Trophoblast cell (in vitro differentiated cells and primary cell): ENCODE measurements at regions not wholly inside any gene's neighbourhood (a gene's known extent, or its start where the extent isn't known, plus 50 kb on each side); places are given as distances from the start of the nearest gene placed in this dataset.

Source experiments
- DNase-seq, 2 donors: peaks; one replicate each; pipeline ENCODE4 v3.0.0-alpha.2; 2016
- H2AFZ ChIP-seq: 2 replicates; pipeline ENCODE4 v1.6.1; 2013; ENCODE audit warnings: low read length, moderate library complexity, mild to moderate bottlenecking; ENCODE audit not compliant: insufficient read depth, poor library complexity
- H2AK5ac ChIP-seq: 2 replicates; pipeline ENCODE4 v1.6.1; 2013; ENCODE audit warnings: mild to moderate bottlenecking, low read length
- H2BK120ac ChIP-seq: 2 replicates; pipeline ENCODE4 v1.6.1; 2013; ENCODE audit warnings: low read length, mild to moderate bottlenecking, moderate library complexity; ENCODE audit not compliant: insufficient read depth, poor library complexity
- H2BK12ac ChIP-seq: 2 replicates; pipeline ENCODE4 v1.6.1; 2013; ENCODE audit warnings: mild to moderate bottlenecking, low read length, moderate library complexity
- H2BK5ac ChIP-seq: 2 replicates; pipeline ENCODE4 v1.6.1; 2013; ENCODE audit warnings: low read length, low read depth, moderate library complexity, mild to moderate bottlenecking; ENCODE audit not compliant: poor library complexity
- H3K14ac ChIP-seq: 2 replicates; pipeline ENCODE4 v1.6.1; 2013; ENCODE audit warnings: mild to moderate bottlenecking, low read length
- H3K18ac ChIP-seq: 2 replicates; pipeline ENCODE4 v1.6.1; 2013; ENCODE audit warnings: mild to moderate bottlenecking, low read length
- H3K23ac ChIP-seq: 2 replicates; pipeline ENCODE4 v1.6.1; 2013; ENCODE audit warnings: low read length
- H3K27ac ChIP-seq: 2 replicates; pipeline ENCODE4 v1.5.1; 2013; ENCODE audit warnings: low read depth, mild to moderate bottlenecking, inconsistent platforms, low read length, moderate library complexity
- H3K27me3 ChIP-seq: 2 replicates; pipeline ENCODE4 v1.6.1; 2013; ENCODE audit warnings: inconsistent platforms, mild to moderate bottlenecking, low read length, moderate library complexity; ENCODE audit not compliant: insufficient read depth
- H3K36me3 ChIP-seq, 2 experiments: 1 replicate in 1 of 2; 2 replicates in 1 of 2; pipeline ENCODE4 v1.6.1; 2013; ENCODE audit warnings: low read length in 2 of 2, mild to moderate bottlenecking in 2 of 2, moderate library complexity in 1 of 2; ENCODE audit not compliant: insufficient read depth in 2 of 2, control insufficient read depth in 1 of 2
- H3K4ac ChIP-seq: 2 replicates; pipeline ENCODE4 v1.6.1; 2013; ENCODE audit warnings: low read depth, mild to moderate bottlenecking, low read length, moderate library complexity
- H3K4me1 ChIP-seq, 2 experiments: 1 replicate in 1 of 2; 2 replicates in 1 of 2; pipeline ENCODE4 v1.6.1; 2013; ENCODE audit warnings: low read length in 2 of 2, mild to moderate bottlenecking in 2 of 2, moderate library complexity in 1 of 2; ENCODE audit not compliant: insufficient read depth in 2 of 2, control insufficient read depth in 1 of 2
- H3K4me2 ChIP-seq: 2 replicates; pipeline ENCODE4 v1.6.1; 2013; ENCODE audit warnings: inconsistent platforms, mild to moderate bottlenecking, low read length, moderate library complexity
- H3K4me3 ChIP-seq: 2 replicates; pipeline ENCODE4 v1.5.1; 2013; ENCODE audit warnings: mild to moderate bottlenecking, low read depth, low read length, inconsistent platforms
- H3K79me1 ChIP-seq: one replicate; pipeline ENCODE4 v1.6.1; 2013; ENCODE audit warnings: low read length
- H3K79me2 ChIP-seq: 2 replicates; pipeline ENCODE4 v1.6.1; 2013; ENCODE audit warnings: low read length, mild to moderate bottlenecking; ENCODE audit not compliant: control insufficient read depth, insufficient read depth, poor library complexity
- H3K9ac ChIP-seq: 2 replicates; pipeline ENCODE4 v1.6.1; 2013; ENCODE audit warnings: mild to moderate bottlenecking, low read length
- H3K9me3 ChIP-seq: 2 replicates; pipeline ENCODE4 v1.6.1; 2013; ENCODE audit warnings: low read depth, mild to moderate bottlenecking, control low read depth, inconsistent platforms, low read length; ENCODE audit not compliant: insufficient read depth
- H4K12ac ChIP-seq: 2 replicates; pipeline ENCODE4 v1.6.1; 2013; ENCODE audit warnings: low read depth, mild to moderate bottlenecking, low read length, moderate library complexity
- H4K8ac ChIP-seq: 2 replicates; pipeline ENCODE4 v1.6.1; 2013; ENCODE audit warnings: low read depth, mild to moderate bottlenecking, low read length, moderate library complexity
- H4K91ac ChIP-seq: one replicate; pipeline ENCODE4 v1.6.1; 2013; ENCODE audit warnings: low read depth, mild to moderate bottlenecking, low read length, moderate library complexity
- WGBS: extraction: QIAGEN DNeasy Blood & Tissue Kit; methylation state at CpG from one replicate; pipeline ENCODE4 v1.1.7; 2013; ENCODE audit warnings: missing lambda C conversion rate; ENCODE audit not compliant: insufficient read length, insufficient coverage; ENCODE audit errors: extremely low coverage; 5-methylcytosine and 5-hydroxymethylcytosine counted together

DNA sequence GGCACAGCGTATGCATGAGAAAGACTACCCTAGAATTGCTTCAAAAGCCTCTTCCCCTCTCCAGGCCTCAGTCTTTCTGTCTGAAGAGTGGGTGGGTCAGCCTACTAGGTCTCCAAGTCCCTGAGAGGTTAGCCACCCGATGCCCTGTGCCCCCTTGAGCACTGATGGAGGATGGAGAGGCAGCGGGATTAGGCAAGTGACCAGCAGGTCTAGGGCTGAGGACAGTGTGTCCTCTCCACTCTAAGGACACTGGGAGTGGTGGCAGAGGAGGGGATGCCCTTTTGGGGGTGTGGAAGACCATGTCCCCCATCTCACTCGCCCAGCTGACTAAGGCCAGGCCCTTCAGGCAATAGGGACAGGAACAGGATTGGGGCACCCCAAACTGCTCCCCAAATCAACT is 72.2 kb upstream of the WNT11 start:
- Histone ChIP-seq H2BK5ac (no peak overlapping the region), H4K91ac (no peak overlapping the region), H3K79me2 (no peaks in the 10 kb centered on the region), H2AFZ (no peak overlapping the region), H3K27me3 (no peaks in the 10 kb centered on the region), H2BK12ac (no peak overlapping the region), H3K27ac (no peak overlapping the region), H3K4me1 (no peaks in the 10 kb centered on the region), H3K18ac (no peak overlapping the region), H3K9me3 (peaks cover 4% of the 10 kb centered on the region), H4K8ac (no peak overlapping the region), H3K79me1 (no peaks in the 10 kb centered on the region), H2AK5ac (no peak overlapping the region), H3K4me3 (no peak overlapping the region), H2BK120ac (no peak overlapping the region), H3K14ac (no peak overlapping the region), H3K36me3 (no peaks in the 10 kb centered on the region), H3K23ac (no peak overlapping the region), H3K4me2 (no peak overlapping the region), H4K12ac (no peak overlapping the region), H3K9ac (no peak overlapping the region), H3K4ac (no peak overlapping the region)
- no peak for DNase-seq
- WGBS = no CpG with 5 or more reads among the region's 4 CpGs

DNA sequence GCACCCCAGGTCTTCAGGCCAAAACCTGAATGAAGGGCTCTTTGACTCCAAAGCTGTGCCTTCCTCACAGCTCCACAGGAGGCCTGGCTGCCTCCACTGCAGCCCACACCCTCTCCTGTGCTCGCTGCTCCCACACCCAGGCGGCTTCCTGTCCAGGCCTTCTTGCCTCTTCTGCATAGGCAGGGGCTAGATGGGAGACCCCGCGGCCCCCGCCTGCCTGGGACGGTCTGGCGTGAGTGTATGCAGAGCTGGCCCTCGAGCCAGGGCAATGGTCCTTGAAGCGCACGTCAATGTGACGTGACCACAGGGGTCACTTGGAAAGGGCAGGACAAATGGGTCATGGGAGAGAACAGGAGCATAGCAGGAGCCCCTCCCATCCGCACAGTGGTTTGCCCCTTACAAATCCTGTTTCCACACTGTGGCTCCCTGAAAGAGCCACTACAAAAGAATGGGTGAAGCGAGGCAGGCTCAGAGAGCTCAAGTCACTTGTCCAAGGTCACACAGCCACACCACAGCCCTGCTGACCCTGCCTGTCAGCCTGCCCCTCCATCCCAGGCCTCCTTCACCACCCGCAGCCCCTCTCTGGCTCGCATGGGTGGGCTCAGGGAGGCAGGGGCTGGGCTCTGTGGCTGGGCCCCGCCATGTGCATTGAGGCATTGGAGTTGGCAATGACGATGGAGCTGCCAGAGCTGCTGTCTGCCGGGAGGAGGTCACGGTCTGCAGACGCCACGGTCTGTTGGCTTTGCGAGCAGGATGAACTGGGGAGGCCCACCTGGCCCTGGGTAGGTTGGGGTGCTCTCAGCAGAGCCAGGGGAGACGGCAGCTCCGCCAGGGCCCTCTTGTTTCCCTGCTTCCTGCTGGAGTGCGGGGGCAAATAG is 71.2 kb upstream of the WNT11 start:
- no peaks in the 10 kb centered on the region for H3K79me1 ChIP-seq
- H3K4ac ChIP-seq = no peak overlapping the region
- no peak overlapping the region for H2BK5ac ChIP-seq
- no peak overlapping the region for H2AK5ac ChIP-seq
- no peak overlapping the region for H2BK120ac ChIP-seq
- H3K79me2 ChIP-seq = no peaks in the 10 kb centered on the region
- no peak overlapping the region for H2BK12ac ChIP-seq
- no peak overlapping the region for H3K23ac ChIP-seq
- no peak overlapping the region for H4K91ac ChIP-seq
- H3K9me3 ChIP-seq = peaks cover 4% of the 10 kb centered on the region
- no peak overlapping the region for H3K9ac ChIP-seq
- no peak overlapping the region for H3K27ac ChIP-seq
- no CpG with 5 or more reads among the region's 25 CpGs for WGBS
- H3K36me3 ChIP-seq = no peaks in the 10 kb centered on the region
- no peak overlapping the region for H3K14ac ChIP-seq
- H3K4me3 ChIP-seq = no peak overlapping the region
- no peak overlapping the region for H3K4me2 ChIP-seq
- no peak overlapping the region for H4K8ac ChIP-seq
- H3K4me1 ChIP-seq = no peaks in the 10 kb centered on the region
- H3K27me3 ChIP-seq = no peaks in the 10 kb centered on the region
- H3K18ac ChIP-seq = no peak overlapping the region
- no peak overlapping the region for H4K12ac ChIP-seq
- no peak for DNase-seq
- H2AFZ ChIP-seq = no peak overlapping the region

DNA sequence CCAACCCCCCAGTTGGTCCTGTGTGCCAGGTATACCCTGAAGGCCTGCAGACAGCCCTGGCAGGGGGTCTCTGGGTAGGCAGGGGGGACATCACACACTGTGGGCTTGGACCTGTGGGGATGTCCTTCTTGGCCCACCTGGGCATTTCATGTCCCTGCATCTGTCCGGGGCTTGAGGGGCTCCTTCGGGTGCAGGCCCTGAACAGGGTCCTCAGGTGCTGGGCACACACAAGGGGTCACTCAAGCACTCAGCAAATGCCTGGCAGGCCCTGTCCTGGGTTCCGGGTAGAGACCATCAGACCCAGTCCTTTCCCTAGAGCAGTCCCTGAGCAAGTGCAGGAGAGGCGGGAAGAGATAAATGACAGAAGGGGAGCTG is 70.5 kb upstream of the WNT11 start:
- Histone ChIP-seq H3K4me2 (no peak overlapping the region), H3K4me3 (no peak overlapping the region), H3K23ac (no peak overlapping the region), H2BK12ac (no peak overlapping the region), H2BK5ac (no peak overlapping the region), H2AK5ac (no peak overlapping the region), H3K79me1 (no peaks in the 10 kb centered on the region), H3K27ac (no peak overlapping the region), H4K91ac (no peak overlapping the region), H3K4ac (no peak overlapping the region), H3K14ac (no peak overlapping the region), H3K4me1 (no peaks in the 10 kb centered on the region), H4K8ac (no peak overlapping the region), H3K9me3 (peaks cover 4% of the 10 kb centered on the region), H2AFZ (no peak overlapping the region), H3K18ac (no peak overlapping the region), H4K12ac (no peak overlapping the region), H2BK120ac (no peak overlapping the region), H3K27me3 (no peaks in the 10 kb centered on the region), H3K79me2 (no peaks in the 10 kb centered on the region), H3K9ac (no peak overlapping the region), H3K36me3 (no peaks in the 10 kb centered on the region)
- WGBS = no CpG with 5 or more reads among the region's 4 CpGs
- no peak for DNase-seq

GRCh38 chr11:76276046-76276780 is 69.9 kb upstream of the WNT11 start:
- DNase-seq = no peak
- H4K8ac ChIP-seq = no peak overlapping the region
- peaks cover 4% of the 10 kb centered on the region for H3K9me3 ChIP-seq
- H4K12ac ChIP-seq = no peak overlapping the region
- no peak overlapping the region for H3K27ac ChIP-seq
- H3K27me3 ChIP-seq = no peaks in the 10 kb centered on the region
- H3K4me1 ChIP-seq = no peaks in the 10 kb centered on the region
- no peak overlapping the region for H2AFZ ChIP-seq
- no peak overlapping the region for H3K4ac ChIP-seq
- H3K9ac ChIP-seq = no peak overlapping the region
- no peaks in the 10 kb centered on the region for H3K79me1 ChIP-seq
- no peak overlapping the region for H2BK5ac ChIP-seq
- no CpG with 5 or more reads among the region's 9 CpGs for WGBS
- H2BK12ac ChIP-seq = no peak overlapping the region
- no peak overlapping the region for H3K14ac ChIP-seq
- H2BK120ac ChIP-seq = no peak overlapping the region
- H3K36me3 ChIP-seq = no peaks in the 10 kb centered on the region
- no peak overlapping the region for H3K18ac ChIP-seq
- H2AK5ac ChIP-seq = no peak overlapping the region
- H3K79me2 ChIP-seq = no peaks in the 10 kb centered on the region
- no peak overlapping the region for H3K23ac ChIP-seq
- H3K4me2 ChIP-seq = no peak overlapping the region
- H4K91ac ChIP-seq = no peak overlapping the region
- H3K4me3 ChIP-seq = no peak overlapping the region
